GM18909 (cell line): ENCODE measurements at regions not wholly inside any gene's neighbourhood (a gene's known extent, or its start where the extent isn't known, plus 50 kb on each side); places are given as distances from the start of the nearest gene placed in this dataset.

ENCODE experiments used
- ATAC-seq: cut with Tn5 transposase; IDR thresholded peaks from one replicate; pipeline ENCODE4 v1.9.1; 2021; ENCODE audit warnings: mild to moderate bottlenecking; ENCODE audit not compliant: unreplicated experiment, poor library complexity

DNA sequence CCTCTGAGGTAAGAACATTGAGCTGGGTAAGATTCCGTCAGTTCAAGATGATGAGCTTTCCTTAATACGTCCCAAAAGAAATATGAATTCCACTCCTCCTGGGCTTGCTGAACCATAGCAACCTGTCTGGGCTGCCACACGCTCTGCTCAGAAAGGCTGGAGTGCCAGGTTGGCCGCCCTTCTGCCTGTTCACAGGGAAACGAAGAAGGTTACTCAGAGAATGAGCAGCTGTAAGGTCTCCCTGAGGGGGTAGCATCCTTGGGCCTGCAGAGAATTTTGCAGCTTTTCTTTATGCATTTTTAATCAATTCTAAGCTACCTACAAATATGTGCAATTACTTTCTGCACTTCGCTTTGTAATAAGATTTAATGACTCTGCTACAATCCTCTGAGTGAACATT is 130.7 kb upstream of the BACE2 start:
- ATAC-seq = no peak

DNA sequence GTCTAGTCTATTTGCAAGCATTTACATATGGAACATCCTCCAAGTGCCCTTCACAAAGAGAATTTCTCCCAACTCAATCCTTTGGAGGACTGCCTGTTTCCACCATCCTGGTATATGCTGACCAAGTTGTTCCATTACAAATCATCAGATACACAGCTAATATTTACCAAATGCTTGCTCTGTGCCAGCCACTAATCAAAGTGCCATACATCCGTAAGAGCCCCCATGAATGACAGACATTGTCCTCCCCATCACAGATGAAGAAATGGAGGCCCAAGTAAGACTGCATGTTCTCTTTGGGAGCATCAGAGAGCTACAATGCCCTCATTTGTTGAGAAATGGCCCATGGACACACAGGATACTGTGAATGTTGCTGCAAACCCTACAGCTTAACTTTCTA is 130.0 kb upstream of the BACE2 start:
- no peak for ATAC-seq

DNA sequence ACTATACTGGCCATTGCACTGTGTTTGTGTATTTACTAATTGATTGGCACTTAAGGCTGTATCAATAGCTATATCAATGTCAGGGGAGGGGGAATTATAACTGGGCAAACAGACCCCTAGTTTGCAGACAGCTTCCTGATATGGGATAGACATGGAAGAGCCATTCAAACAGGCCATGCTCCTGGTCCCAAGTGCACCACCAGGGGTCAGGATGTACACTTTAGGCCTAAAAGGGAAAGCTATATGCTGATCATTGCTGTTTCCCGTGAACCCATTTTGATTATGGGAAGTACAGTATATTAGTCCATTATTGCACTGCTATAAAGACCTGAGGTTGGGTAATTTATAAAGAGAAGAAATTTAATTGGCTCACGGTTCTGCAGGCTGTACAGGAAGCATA is 124.9 kb upstream of the BACE2 start:
- no peak for ATAC-seq

DNA sequence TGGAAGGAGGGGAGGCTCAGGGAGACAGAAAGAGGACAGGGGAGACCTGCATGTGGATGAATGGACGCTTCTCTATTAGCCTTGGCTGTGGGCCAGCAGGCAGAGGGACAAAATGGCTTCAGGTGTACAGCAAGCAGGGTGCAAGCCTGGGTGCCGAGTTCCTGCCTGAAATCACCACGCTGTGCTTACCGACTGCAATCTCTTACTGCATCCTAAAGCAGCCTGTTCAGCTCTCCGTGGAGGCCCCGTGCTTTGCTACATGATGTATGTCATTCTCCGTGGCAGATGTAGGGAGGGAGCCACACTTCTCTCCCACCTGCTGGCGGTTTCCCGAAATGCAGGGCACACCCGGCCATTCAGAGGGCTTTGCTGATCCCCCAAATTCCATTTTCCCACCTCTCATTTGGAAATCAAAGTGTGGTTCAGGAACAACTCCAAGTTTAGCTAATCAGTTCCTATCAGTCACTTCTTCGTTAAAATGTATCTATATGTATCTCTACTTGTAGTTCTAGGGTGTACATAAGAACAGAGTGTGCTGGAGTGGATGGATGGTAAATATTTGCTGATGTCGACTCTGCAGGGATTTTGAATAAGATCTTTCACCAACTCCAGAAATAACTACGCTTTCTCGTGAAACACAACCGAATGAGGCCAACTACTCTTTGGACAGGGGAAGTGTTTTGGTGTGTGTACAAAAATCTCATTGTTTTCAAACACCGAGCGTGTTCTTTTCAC is 122.3 kb upstream of the BACE2 start:
- ATAC-seq = no peak

DNA sequence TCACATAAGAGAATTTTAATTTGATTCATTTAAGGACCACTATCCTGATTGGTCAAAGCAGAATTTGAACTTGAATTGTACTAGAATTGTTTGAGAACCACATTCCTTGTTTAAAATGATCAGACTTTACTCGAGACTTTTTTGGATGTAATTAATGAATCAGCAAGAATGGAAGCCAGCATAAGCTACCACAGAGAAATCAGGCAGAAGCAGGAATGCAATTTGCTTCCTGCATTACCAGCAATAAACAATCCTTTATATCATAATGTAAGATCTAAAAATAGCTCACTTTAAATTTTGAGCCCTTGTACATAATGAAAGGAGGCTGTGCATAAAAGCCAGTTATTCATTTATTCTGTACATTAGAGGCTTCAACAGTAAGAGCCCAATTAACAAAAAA is 119.8 kb upstream of the BACE2 start:
- no peak for ATAC-seq

DNA sequence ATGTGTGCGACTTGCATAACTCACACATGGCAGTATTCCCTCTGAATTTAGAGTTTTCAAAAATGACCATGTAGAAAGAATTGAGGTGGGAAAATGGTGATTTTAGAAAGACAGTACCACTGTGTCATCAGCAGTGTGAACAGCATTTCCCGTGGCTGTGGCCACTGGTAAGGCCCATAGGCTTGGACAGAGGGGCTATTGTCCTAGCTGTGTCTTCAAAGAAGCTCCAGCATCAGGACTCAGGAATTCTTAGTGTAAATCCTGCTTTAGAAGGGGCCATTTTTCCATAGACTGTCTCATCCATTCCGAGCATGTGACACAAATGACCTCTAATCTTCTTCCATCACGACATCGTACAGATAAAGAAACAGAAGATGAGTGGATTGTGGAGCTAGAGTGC is 119.3 kb upstream of the BACE2 start:
- ATAC-seq = no peak

DNA sequence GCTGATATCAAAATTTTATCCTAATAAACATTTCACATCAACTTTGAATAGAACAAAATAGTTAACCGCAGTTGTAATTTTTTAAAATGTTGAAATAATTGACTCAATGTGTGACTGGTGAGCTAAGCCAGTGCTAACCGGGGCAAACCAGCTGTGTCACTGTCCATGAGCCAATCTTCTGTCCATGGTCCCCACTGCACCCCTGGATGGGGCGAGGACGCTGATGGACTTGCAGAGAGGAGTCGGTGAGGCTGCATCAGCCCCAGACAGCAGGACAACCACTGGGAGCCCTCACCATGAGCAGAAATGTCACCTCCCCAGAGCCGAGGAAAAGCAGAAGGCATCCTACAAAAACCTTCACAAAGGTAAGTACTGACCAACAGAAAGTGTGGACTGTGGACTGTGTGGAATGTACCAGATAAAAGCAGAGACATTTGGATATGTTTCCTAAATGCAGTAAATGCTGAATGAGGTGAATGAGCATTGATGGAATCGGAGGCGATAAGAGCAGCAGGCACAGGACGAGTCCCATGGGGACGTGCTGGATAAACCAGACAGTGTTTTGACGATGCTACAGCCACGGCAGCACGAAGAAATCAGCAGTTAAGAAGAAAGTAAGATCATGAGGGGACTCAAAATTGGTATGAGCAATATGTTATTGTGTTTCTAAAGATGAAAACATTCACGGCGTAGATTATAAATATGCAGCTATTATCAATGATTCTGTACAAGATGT is 115.0 kb upstream of the BACE2 start:
- no peak for ATAC-seq

DNA sequence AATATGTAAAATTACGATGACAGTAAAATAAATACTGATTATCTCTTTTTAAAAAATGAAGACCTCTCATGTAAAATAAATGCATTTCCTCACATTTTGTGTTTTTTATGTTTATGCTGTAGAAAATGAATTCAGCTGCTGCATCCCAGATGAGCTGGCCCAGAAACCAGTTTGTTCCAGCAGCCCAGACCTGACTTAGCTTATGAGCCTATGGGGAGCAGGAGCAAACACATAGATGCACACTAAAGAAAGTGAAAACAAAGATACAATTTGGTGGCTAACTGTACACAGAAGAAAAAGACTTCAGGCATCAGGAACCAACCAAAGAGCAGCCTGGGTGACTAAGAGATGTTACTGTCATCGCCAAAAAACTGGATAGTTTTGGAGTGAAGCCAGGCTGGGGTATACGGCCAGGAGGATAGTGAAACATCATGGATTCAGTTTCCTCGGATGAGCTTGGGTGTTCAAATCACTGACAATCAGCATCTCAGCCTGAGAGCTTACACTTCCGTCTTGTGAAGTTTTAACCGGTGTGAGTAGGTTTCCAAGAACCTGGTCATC is 113.9 kb upstream of the BACE2 start:
- no peak for ATAC-seq

DNA sequence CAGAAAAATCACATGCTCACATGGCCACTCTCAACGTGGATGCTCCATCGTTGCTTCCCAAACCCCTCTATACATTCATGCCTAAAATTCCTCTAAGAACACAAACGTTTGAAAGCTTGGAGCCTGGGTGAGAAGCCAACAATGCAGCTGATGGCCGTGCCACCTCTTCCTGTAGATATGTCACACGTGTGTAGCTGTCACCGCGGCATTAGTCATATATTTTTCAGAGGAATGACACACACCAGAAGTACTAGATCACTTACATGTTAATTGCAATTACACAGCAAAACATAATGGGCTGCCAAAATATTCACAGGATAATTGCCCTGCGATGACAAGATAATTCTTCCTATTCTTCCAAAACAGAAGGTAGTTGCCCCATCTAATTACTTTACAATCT is 112.7 kb upstream of the BACE2 start:
- no peak for ATAC-seq

DNA sequence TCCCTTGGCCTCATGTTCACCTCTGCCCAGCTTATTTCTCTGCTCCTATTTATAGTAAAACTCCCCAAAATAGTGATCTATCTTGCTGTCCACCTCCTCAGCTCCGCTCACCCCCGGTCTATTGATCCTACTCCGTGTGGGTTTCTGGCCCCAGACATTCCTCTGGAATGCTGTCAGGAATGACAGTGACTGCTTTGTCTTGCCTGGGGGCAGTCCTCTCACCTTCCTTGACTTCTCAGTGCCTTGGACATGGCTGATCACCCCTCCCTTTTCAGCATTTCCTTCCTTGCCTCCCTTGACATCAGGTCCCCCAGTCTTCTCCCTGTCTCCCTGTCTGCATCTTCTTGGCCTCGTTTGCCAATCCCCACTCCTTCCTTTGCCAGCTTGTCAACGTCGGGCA is 108.1 kb upstream of the BACE2 start:
- ATAC-seq = no peak

DNA sequence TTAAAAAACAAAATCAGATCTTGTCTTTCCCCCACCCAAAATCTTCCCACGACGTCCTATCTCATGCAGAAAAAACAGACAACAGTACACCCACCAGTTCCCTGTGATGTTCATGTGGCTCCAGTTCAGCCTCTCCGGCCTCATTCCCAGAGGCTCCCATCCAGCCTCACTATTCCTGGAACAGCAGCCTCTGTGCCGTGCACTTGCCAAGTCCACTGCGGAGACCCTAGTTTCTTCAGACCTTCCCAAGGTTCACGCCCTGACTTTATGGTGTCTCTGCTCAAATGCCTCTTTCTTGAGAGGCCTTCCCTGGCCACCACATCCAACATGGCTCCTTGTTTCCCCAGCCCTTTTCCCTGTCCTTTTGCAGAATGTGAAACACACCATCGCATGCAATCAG is 106.3 kb upstream of the BACE2 start:
- no peak for ATAC-seq

DNA sequence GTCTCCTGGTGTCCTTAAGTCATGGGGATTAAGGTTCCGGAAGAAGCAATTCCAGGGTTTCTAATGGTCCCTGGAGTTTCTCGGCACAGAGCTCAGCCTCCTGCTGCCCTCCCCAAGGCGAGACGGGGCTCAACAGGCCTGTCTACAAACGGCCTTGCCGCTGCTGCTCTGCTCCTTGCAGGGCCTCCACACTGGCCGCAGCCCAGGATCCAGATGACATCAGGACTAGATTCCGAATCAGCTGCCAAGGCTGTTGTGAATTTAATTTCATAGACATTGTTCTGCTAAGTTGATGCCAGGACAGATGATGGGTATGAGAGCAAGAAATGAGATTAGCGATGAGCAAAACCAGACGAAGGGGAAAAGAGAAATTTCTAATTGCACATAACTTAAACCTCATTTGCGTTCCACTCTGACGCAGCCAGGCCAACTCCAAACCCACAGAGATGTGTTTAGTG is 103.6 kb upstream of the BACE2 start:
- no peak for ATAC-seq

DNA sequence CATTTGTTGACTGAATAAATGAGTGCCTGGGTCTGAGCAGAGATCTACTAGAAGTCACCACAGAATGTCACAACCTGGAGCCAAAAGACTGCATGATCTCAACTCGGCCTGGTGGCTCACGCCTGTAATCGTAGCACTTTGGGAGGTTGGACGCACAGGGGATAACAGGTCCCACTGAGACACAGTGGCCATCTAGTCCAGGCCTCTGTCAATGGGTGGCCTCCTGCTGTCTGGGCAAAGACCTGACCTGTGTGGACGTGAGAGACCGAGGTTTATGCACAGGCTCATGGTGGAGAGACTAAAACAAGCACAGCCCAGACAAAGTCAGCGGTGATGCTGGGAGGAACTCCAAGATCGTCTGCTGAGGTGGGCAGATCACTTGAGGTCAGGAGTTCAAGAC is 103.0 kb upstream of the BACE2 start:
- no peak for ATAC-seq

DNA sequence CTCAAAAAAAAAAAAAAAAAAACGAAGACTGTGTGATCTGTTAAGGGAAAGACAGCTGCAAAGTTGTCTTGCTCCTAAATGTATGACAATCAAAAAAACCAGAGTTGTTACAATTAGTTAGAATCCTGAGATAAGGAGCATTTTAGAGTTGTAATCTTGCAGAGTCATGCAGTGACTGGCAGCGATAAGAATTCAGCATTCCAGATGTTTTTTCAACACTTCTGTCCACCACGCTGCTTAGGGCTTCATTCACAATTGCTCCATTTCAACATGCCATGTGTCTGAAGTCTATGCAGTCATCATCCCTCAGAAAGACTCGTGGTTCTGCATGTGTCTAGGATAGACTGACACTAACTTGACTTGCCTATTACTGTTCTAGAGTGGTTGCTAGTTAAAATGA is 102.4 kb upstream of the BACE2 start:
- ATAC-seq = no peak

DNA sequence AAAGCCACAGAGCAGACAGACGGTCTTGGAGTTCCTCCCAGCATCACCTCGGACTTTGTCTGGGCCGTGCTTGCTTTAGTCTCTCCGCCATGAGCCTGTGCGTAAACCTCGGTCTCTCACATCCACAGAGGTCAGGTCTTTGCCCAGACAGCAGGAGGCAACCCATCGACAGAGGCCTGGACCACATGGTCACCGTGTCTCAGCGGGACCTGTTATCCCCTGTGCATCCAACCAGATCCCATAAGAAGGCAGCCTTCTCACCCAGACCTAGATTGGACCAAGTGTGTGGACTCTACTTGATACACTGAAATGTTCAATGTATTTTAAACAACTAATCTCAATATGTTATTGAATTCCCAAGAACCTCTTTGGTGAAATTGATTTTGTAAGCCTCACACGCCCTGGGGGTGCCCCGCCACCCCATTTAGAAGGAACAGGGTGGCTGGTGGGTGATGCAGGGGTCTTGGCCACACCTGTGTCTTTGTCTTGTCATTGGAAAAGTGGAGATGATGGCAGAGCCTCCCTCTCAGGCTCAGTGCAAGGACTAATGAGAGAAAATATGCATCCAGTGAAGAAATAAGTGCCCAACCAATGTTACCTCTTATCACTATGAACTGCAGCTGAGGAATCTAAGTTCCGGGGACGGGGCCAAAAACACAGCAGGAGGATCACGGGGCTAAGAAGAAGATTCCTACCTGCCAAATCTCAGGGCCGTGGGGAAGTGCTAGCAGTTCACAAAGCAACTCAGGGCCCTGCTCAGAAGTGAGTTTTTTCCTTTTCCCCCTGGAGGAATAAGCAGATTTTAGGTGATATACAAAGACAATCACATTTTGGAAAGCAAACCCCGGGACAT is 101.6 kb upstream of the BACE2 start:
- no peak for ATAC-seq

DNA sequence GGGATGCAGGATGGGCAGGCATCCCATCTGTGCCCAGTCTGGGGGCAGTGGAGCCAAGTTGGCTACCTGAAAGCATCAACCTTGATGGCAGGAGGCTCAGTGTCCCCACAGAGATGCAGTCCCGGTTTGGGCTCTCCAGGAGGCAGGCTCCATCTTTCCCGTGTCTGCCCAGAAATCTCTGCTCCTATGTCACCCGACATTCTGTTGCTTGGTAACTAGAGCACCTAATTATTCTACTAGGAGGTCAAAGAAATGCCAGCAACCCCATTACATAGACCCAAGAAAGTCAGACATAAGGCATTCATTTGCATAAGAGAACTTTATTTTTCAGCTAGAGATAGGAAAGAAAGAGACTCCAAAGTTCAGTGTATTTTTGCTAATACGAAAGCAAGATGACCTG is 100.3 kb upstream of the BACE2 start:
- no peak for ATAC-seq

DNA sequence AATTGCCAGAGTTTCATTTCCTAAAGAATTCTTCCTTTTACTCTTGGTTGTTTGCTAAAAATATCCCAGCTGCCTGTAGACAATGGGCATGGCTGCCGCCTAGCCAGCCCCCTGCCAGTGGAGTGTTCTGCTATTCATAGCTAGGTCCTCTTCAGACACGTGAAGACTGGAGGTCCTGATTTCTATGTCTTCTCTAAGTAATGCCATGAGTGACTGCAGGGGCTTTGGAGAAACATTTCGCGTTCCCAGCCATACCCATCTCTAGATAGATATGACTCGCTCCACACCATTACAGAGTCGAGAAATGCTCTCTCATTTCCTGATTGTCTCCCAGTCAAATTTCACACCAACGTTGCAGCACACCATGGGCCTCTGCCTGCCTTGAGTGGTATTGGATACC is 99.5 kb upstream of the BACE2 start:
- no peak for ATAC-seq

DNA sequence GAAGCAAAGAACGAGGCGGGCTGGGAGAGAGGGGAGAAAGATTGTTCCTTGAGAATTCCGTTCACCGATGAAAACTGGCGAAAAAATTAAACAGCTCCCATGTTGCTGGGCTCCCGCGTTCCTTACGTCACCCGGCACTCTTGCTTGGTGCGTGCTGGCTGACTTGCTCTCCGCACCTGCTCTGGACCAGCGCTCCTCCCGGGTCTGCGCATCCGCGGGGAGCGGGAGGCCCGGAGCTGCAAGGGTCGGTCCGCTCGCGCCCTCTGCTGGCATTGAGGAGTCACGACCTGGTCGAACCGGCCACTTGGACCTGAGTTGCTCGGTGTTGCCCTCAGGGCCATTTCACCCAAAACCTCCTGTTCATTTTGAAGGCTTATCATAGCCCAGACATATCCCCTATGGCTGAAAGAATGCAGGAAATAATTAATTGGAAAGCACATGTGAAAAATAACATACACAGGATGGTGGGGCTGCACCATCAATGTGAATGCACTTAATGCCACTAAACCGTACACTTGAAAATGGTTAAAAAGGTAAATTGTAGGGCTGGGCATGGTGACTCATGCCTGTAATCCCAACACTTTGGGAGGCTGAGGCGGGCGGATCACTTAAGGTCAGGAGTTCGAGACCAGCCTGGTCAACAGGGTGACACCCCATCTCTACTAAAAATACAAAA is 98.9 kb upstream of the BACE2 start:
- ATAC-seq = peak; percentile 72

DNA sequence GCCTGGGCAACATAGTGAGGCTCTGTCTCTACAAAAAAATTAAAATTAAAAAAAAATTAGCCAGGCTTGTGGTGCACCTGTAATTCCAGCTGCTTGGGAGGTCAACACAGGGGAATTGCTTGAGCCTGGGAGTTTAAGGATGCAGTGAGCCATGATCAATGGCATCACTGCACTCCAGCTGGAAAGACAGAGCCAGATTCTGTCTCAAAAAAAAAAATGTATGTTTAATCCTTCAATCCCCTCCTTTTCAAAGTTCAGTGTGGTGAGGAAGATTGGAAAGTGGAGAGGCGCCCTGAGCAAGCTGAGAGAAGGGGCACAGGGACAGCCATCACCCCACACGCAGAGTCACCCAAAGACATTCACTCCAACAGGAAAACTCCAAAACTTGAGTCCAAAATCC is 97.7 kb upstream of the BACE2 start:
- no peak for ATAC-seq
